ENCODE measurements at regions not wholly inside any gene's neighbourhood (a gene's known extent, or its start where the extent isn't known, plus 50 kb on each side); places are given as distances from the start of the nearest gene placed in this dataset.

DNA sequence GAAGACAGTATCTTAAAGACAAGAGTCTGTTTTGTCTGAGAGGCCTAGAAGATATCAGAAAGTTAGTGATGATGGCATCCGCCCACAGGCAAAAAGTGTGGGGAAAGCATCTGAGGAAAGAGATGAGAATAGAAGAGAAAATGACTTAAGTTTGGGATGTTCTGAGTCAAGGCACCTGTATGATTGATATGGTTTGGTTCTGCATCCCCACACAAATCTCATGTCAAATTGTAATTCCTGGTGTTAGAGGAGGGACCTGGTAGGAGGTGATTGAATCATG, 568.2 kb upstream of the MGMT start:
- no peak for TF ChIP-seq POLR2A (IDR thresholded peaks at IDR 0.05)
- TF ChIP-seq, protein P1, sequence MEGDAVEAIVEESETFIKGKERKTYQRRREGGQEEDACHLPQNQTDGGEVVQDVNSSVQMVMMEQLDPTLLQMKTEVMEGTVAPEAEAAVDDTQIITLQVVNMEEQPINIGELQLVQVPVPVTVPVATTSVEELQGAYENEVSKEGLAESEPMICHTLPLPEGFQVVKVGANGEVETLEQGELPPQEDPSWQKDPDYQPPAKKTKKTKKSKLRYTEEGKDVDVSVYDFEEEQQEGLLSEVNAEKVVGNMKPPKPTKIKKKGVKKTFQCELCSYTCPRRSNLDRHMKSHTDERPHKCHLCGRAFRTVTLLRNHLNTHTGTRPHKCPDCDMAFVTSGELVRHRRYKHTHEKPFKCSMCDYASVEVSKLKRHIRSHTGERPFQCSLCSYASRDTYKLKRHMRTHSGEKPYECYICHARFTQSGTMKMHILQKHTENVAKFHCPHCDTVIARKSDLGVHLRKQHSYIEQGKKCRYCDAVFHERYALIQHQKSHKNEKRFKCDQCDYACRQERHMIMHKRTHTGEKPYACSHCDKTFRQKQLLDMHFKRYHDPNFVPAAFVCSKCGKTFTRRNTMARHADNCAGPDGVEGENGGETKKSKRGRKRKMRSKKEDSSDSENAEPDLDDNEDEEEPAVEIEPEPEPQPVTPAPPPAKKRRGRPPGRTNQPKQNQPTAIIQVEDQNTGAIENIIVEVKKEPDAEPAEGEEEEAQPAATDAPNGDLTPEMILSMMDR (IDR thresholded peaks at IDR 0.05), result no peak
